ENCODE measurements at regions not wholly inside any gene's neighbourhood (a gene's known extent, or its start where the extent isn't known, plus 50 kb on each side); places are given as distances from the start of the nearest gene placed in this dataset.
A peak's percentile ranks its signal among the peaks of the same experiment; 100 is the strongest.
"Not testable (repeated sequence)": the region's sequence is repeated elsewhere in the genome, so short reads cannot be mapped to it uniquely, and the experiment has no call there.

GRCh38 chr12:71268598-71269280 lies 110.9 kb upstream of the TSPAN8 start:
- TF ChIP-seq, protein P1, sequence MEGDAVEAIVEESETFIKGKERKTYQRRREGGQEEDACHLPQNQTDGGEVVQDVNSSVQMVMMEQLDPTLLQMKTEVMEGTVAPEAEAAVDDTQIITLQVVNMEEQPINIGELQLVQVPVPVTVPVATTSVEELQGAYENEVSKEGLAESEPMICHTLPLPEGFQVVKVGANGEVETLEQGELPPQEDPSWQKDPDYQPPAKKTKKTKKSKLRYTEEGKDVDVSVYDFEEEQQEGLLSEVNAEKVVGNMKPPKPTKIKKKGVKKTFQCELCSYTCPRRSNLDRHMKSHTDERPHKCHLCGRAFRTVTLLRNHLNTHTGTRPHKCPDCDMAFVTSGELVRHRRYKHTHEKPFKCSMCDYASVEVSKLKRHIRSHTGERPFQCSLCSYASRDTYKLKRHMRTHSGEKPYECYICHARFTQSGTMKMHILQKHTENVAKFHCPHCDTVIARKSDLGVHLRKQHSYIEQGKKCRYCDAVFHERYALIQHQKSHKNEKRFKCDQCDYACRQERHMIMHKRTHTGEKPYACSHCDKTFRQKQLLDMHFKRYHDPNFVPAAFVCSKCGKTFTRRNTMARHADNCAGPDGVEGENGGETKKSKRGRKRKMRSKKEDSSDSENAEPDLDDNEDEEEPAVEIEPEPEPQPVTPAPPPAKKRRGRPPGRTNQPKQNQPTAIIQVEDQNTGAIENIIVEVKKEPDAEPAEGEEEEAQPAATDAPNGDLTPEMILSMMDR (conservative IDR thresholded peaks at IDR 0.05; ENCODE audit: low read depth, low read length), result no peak

GRCh38 chr12:71266606-71267005 lies 108.8 kb upstream of the TSPAN8 start:
- no peak overlapping the region for H3K4me3 ChIP-seq (ENCODE audit: low read depth, low read length)
- TF ChIP-seq, protein P1 (conservative IDR thresholded peaks at IDR 0.05; ENCODE audit: low read depth, low read length), result no peak
- no peak for DNase-seq (ENCODE audit: low read depth)

More at GRCh38 chr12:71268598-71269280, 110.9 kb upstream of the TSPAN8 start:
- H3K4me3 ChIP-seq (ENCODE audit: low read depth, low read length), result no peak overlapping the region
- no peak for DNase-seq (ENCODE audit: low read depth)

GRCh38 chr12:71265731-71266130 lies 107.9 kb upstream of the TSPAN8 start:
- not testable (repeated sequence) for DNase-seq (ENCODE audit: low read depth); H3K4me3 ChIP-seq (ENCODE audit: low read depth, low read length)

GRCh38 chr12:71262466-71262865 lies 104.7 kb upstream of the TSPAN8 start:
- H3K4me3 ChIP-seq (ENCODE audit: low read depth, low read length), result no peak overlapping the region
- DNase-seq (ENCODE audit: low read depth), result no peak
- TF ChIP-seq, protein P1 (conservative IDR thresholded peaks at IDR 0.05; ENCODE audit: low read depth, low read length), result no peak

GRCh38 chr12:71252473-71252872 lies 94.7 kb upstream of the TSPAN8 start:
- TF ChIP-seq, protein P1 (conservative IDR thresholded peaks at IDR 0.05; ENCODE audit: low read depth, low read length), result no peak
- no peak for DNase-seq (ENCODE audit: low read depth)
- no peak overlapping the region for H3K4me3 ChIP-seq (ENCODE audit: low read depth, low read length)

GRCh38 chr12:71250166-71250565 lies 92.4 kb upstream of the TSPAN8 start:
- no peak for DNase-seq (ENCODE audit: low read depth)
- TF ChIP-seq, protein P1 (conservative IDR thresholded peaks at IDR 0.05; ENCODE audit: low read depth, low read length), result no peak
- no peak overlapping the region for H3K4me3 ChIP-seq (ENCODE audit: low read depth, low read length)

- DNase-seq (ENCODE audit: low read depth), result peak; percentile 17
- H3K4me3 ChIP-seq (ENCODE audit: low read depth, low read length), result no peak overlapping the region
- TF ChIP-seq, protein P1 (conservative IDR thresholded peaks at IDR 0.05; ENCODE audit: low read depth, low read length), result no peak
Measured at GRCh38 chr12:71243370-71243769, 85.6 kb upstream of the TSPAN8 start.
